OCI-LY3 (cell line): ENCODE measurements at regions not wholly inside any gene's neighbourhood (a gene's known extent, or its start where the extent isn't known, plus 50 kb on each side); places are given as distances from the start of the nearest gene placed in this dataset.
"Not testable (repeated sequence)": the region's sequence is repeated elsewhere in the genome, so short reads cannot be mapped to it uniquely, and the experiment has no call there.

Experiments used
- H2AFZ ChIP-seq: fragments of 200-600, 300-600 bp; shearing (Covaris generic); 2 replicates; pipeline ENCODE4 v1.6.0; 2014; ENCODE audit warnings: antibody characterized with exemption, low read depth, low read length
- H3K27ac ChIP-seq: fragments of 200-600, 300-600 bp; sonication (generic); 2 replicates; pipeline ENCODE4 v1.5.1; 2014; ENCODE audit warnings: mild to moderate bottlenecking, low read length, moderate library complexity, mixed read lengths
- H3K27me3 ChIP-seq: fragments of 200-600, 300-600 bp; sonication (generic); 2 replicates; pipeline ENCODE4 v1.6.1; 2014; ENCODE audit warnings: low read depth, low read length, mixed read lengths
- H3K36me3 ChIP-seq: fragments of 200-600, 300-600 bp; sonication (generic); replicated peaks from 2 replicates; pipeline ENCODE3; 2014; ENCODE audit warnings: low read depth, low read length, mixed read lengths
- H3K4me1 ChIP-seq: fragments of 300-600, 200-600 bp; sonication (generic); 2 replicates; pipeline ENCODE4 v1.6.1; 2014; ENCODE audit warnings: low read length, mixed read lengths
- H3K4me2 ChIP-seq: fragments of 200-600, 300-600 bp; sonication (generic); 2 replicates; pipeline ENCODE4 v1.6.1; 2014; ENCODE audit warnings: low read length, mixed read lengths
- H3K4me3 ChIP-seq: fragments of 300-600, 200-600 bp; sonication (generic); 2 replicates; pipeline ENCODE4 v1.5.1; 2014; ENCODE audit warnings: antibody characterized with exemption, mild to moderate bottlenecking, low read length, moderate library complexity
- H3K79me2 ChIP-seq: fragments of 300-600, 200-600 bp; shearing (Covaris generic); 2 replicates; pipeline ENCODE4 v1.6.1; 2014; ENCODE audit warnings: mild to moderate bottlenecking, low read length, mixed read lengths
- H3K9ac ChIP-seq: fragments of 300-600, 200-600 bp; shearing (Covaris generic); 2 replicates; pipeline ENCODE4 v1.6.0; 2014; ENCODE audit warnings: mild to moderate bottlenecking, low read length, moderate library complexity
- H3K9me3 ChIP-seq: fragments of 200-600, 300-600 bp; shearing (Covaris generic); 2 replicates; pipeline ENCODE4 v1.6.1; 2014; ENCODE audit warnings: low read length, mixed read lengths; ENCODE audit not compliant: insufficient read depth
- H4K20me1 ChIP-seq: fragments of 200-600, 300-600 bp; sonication (generic); 2 replicates; pipeline ENCODE4 v1.6.1; 2016; ENCODE audit warnings: low read length, mixed read lengths; ENCODE audit not compliant: insufficient read depth
- CTCF ChIP-seq: fragments of 200-600, 300-600 bp; sonication (generic); IDR thresholded peaks from 2 replicates; pipeline ENCODE4 v1.5.1; 2014; ENCODE audit warnings: antibody characterized with exemption, low read length, low read depth
- EZH2phosphoT487 ChIP-seq: fragments of 200-600 bp; shearing (Covaris generic); IDR thresholded peaks from 2 replicates; pipeline ENCODE4 v1.6.1; 2018; ENCODE audit warnings: antibody characterized with exemption, mixed run types, low read depth

GRCh38 chr1:68916221-68916902 lies 419.5 kb upstream of the DEPDC1 start:
- H3K36me3 ChIP-seq, result no peaks in the 10 kb centered on the region
- H2AFZ ChIP-seq, result no peak overlapping the region
- TF ChIP-seq CTCF, result no peak
- no peak for TF ChIP-seq EZH2phosphoT487
- H3K9ac ChIP-seq, result no peak overlapping the region
- H3K4me1 ChIP-seq, result no peaks in the 10 kb centered on the region
- H3K27ac ChIP-seq, result no peak overlapping the region
- H3K27me3 ChIP-seq, result no peaks in the 10 kb centered on the region
- no peak overlapping the region for H3K4me3 ChIP-seq
- no peak overlapping the region for H3K4me2 ChIP-seq
- no peaks in the 10 kb centered on the region for H4K20me1 ChIP-seq
- H3K9me3 ChIP-seq, result no peaks in the 10 kb centered on the region
- H3K79me2 ChIP-seq, result no peaks in the 10 kb centered on the region

GRCh38 chr1:68917456-68917855 lies 420.6 kb upstream of the DEPDC1 start:
- H3K4me3 ChIP-seq, result no peak overlapping the region
- no peak overlapping the region for H3K4me2 ChIP-seq
- H3K36me3 ChIP-seq, result no peaks in the 10 kb centered on the region
- H4K20me1 ChIP-seq, result no peaks in the 10 kb centered on the region
- no peak overlapping the region for H2AFZ ChIP-seq
- no peaks in the 10 kb centered on the region for H3K9me3 ChIP-seq
- no peak for TF ChIP-seq EZH2phosphoT487
- no peak for TF ChIP-seq CTCF
- H3K4me1 ChIP-seq, result no peaks in the 10 kb centered on the region
- H3K79me2 ChIP-seq, result no peaks in the 10 kb centered on the region
- H3K27ac ChIP-seq, result no peak overlapping the region
- H3K9ac ChIP-seq, result no peak overlapping the region
- no peaks in the 10 kb centered on the region for H3K27me3 ChIP-seq

GRCh38 chr1:68918563-68918962 lies 421.7 kb upstream of the DEPDC1 start:
- no peak for TF ChIP-seq EZH2phosphoT487
- TF ChIP-seq CTCF, result no peak
- no peaks in the 10 kb centered on the region for H3K9me3 ChIP-seq
- H3K4me3 ChIP-seq, result no peak overlapping the region
- H3K27ac ChIP-seq, result no peak overlapping the region
- H2AFZ ChIP-seq, result no peak overlapping the region
- H3K9ac ChIP-seq, result no peak overlapping the region
- no peaks in the 10 kb centered on the region for H3K36me3 ChIP-seq
- no peaks in the 10 kb centered on the region for H3K4me1 ChIP-seq
- no peaks in the 10 kb centered on the region for H3K27me3 ChIP-seq
- no peak overlapping the region for H3K4me2 ChIP-seq
- H3K79me2 ChIP-seq, result no peaks in the 10 kb centered on the region
- no peaks in the 10 kb centered on the region for H4K20me1 ChIP-seq

GRCh38 chr1:68919075-68919474 lies 422.2 kb upstream of the DEPDC1 start:
- no peaks in the 10 kb centered on the region for H3K9me3 ChIP-seq
- H3K4me2 ChIP-seq, result no peak overlapping the region
- H3K27ac ChIP-seq, result no peak overlapping the region
- no peaks in the 10 kb centered on the region for H3K36me3 ChIP-seq
- H3K79me2 ChIP-seq, result no peaks in the 10 kb centered on the region
- H3K4me3 ChIP-seq, result no peak overlapping the region
- H3K27me3 ChIP-seq, result no peaks in the 10 kb centered on the region
- no peaks in the 10 kb centered on the region for H3K4me1 ChIP-seq
- TF ChIP-seq EZH2phosphoT487 (no peak), CTCF (no peak)
- no peak overlapping the region for H3K9ac ChIP-seq
- no peaks in the 10 kb centered on the region for H4K20me1 ChIP-seq
- no peak overlapping the region for H2AFZ ChIP-seq

- H3K79me2 ChIP-seq, H3K27me3 ChIP-seq, H3K9me3 ChIP-seq, H2AFZ ChIP-seq, H3K4me1 ChIP-seq, H3K9ac ChIP-seq, H3K27ac ChIP-seq, H4K20me1 ChIP-seq, H3K4me2 ChIP-seq, H3K36me3 ChIP-seq, H3K4me3 ChIP-seq: not testable (repeated sequence)
Measured at GRCh38 chr1:68923475-68924088, 426.7 kb upstream of the DEPDC1 start.
